Mucosa of descending colon (tissue), 3 donors: ENCODE measurements at regions not wholly inside any gene's neighbourhood (a gene's known extent, or its start where the extent isn't known, plus 50 kb on each side); places are given as distances from the start of the nearest gene placed in this dataset.

Source experiments
- ATAC-seq: fragments of 200-7000 bp; cut with Tn5 transposase; one replicate; pipeline ENCODE4 v1.9.1; 2020; ENCODE audit warnings: mild to moderate bottlenecking, moderate library complexity
- DNase-seq, 3 donors: peaks; one replicate each; pipeline ENCODE4 v3.0.0-alpha.2; 2020
- H3K36me3 ChIP-seq: fragments of 200-600 bp; one replicate; pipeline ENCODE4 v1.8.0; 2021; ENCODE audit warnings: low read depth, mild to moderate bottlenecking
- H3K4me1 ChIP-seq: fragments of 200-600 bp; one replicate; pipeline ENCODE4 v1.8.0; 2021; ENCODE audit warnings: low read depth, mild to moderate bottlenecking
- H3K4me3 ChIP-seq: fragments of 200-600 bp; one replicate; pipeline ENCODE4 v1.8.0; 2021; ENCODE audit warnings: mild to moderate bottlenecking
- H3K9me3 ChIP-seq: fragments of 200-600 bp; one replicate; pipeline ENCODE4 v1.8.0; 2021; ENCODE audit warnings: mild to moderate bottlenecking
- intact Hi-C, 2 donors: fragments of 100-400 bp; cut with DNase I in 1 of 2; cut with micrococcal nuclease in 1 of 2; formaldehyde crosslinking; loops; one replicate each; pipeline versions ENCODE4 v1.11.0 to v1.11.1; 2022; cut with DNase I, micrococcal nuclease
- TF ChIP-seq, protein P1 (sequence below): fragments of 200-600 bp; IDR thresholded peaks from one replicate; pipeline ENCODE4 v1.8.0; 2022; ENCODE audit warnings: antibody characterized with exemption, mild to moderate bottlenecking
- donor health status: DM: no; HTN: no; CAD: no; lungs with moderate emphysema.
- donor health status: DM: no; HTN: no; CAD: no.
- donor health status: DM: no; HTN: yes; CAD: no.

DNA sequence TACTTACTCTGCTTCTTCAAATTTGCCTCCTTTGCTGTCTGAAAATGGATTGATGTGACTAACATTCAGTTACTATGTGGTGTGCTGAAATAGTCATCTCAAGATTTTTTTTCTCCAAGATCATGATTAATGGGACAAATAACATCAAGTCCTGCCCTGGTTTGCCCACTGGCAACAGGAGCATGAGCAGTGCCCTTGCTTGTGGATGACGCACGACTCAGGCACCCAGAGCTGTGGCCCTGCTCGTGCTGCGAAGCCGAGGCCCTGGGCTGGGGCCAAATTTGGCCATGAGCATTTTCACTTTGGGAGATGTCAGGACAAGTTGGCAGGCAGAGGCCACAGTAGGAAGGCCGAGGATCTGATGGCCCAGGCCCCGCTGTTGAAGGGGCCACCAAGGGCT is 239.8 kb upstream of the IGFBP3 start:
- Histone ChIP-seq H3K4me1 (no peaks in the 10 kb centered on the region), H3K9me3 (no peaks in the 10 kb centered on the region), H3K4me3 (no peak overlapping the region), H3K36me3 (no peaks in the 10 kb centered on the region)
- TF ChIP-seq, protein P1, sequence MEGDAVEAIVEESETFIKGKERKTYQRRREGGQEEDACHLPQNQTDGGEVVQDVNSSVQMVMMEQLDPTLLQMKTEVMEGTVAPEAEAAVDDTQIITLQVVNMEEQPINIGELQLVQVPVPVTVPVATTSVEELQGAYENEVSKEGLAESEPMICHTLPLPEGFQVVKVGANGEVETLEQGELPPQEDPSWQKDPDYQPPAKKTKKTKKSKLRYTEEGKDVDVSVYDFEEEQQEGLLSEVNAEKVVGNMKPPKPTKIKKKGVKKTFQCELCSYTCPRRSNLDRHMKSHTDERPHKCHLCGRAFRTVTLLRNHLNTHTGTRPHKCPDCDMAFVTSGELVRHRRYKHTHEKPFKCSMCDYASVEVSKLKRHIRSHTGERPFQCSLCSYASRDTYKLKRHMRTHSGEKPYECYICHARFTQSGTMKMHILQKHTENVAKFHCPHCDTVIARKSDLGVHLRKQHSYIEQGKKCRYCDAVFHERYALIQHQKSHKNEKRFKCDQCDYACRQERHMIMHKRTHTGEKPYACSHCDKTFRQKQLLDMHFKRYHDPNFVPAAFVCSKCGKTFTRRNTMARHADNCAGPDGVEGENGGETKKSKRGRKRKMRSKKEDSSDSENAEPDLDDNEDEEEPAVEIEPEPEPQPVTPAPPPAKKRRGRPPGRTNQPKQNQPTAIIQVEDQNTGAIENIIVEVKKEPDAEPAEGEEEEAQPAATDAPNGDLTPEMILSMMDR: no peak
- intact Hi-C loops: no loop called here
- no peak for DNase-seq
- no peak for ATAC-seq

DNA sequence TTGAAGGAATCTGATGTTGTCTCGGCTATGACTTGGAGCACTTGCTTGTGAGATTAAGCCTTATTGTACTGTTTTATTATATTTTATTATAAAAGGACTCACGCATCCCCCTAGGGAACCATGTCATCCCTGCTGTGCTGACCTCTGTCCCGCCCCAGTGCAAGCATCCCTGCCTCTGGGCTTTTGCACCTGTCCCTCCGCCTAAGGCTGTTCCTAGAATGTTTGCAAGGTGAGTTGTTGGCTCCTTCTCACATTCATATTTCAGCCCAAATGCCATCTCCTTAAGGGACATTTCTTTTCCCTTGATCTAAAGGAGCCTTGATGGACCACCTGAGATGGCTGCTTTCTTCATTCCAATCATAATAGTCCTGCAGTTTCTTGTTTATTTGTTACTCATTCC is 236.9 kb upstream of the IGFBP3 start:
- TF ChIP-seq, protein P1: no peak
- intact Hi-C loops: no loop called here
- H3K4me3 ChIP-seq: no peak overlapping the region
- H3K36me3 ChIP-seq: no peaks in the 10 kb centered on the region
- DNase-seq (no peak), ATAC-seq (no peak)
- H3K4me1 ChIP-seq: peaks cover 3% of the 10 kb centered on the region
- H3K9me3 ChIP-seq: no peaks in the 10 kb centered on the region

DNA sequence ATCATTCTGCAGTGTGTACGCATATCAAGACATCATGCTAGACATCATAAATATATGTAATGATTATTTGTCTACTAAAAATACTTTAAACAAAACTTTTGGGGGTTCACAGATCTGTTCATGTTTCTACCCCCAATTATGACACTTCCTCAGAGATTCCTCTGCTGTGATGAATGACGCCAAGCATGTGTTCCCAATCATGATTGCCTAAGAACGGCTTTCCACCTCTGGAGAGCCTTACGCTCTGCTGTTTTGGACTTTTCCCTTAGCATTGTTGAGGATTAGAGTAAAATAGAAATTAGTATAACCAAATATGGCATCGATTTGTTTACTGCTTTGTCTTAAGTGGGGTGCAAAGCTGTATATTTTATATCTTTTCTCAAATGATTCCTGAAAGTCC is 236.3 kb upstream of the IGFBP3 start:
- Histone ChIP-seq H3K9me3 (no peaks in the 10 kb centered on the region), H3K4me3 (no peak overlapping the region), H3K36me3 (no peaks in the 10 kb centered on the region), H3K4me1 (peaks cover 3% of the 10 kb centered on the region)
- TF ChIP-seq, protein P1: no peak
- ATAC-seq: no peak
- intact Hi-C loops: no loop called here
- no peak for DNase-seq

DNA sequence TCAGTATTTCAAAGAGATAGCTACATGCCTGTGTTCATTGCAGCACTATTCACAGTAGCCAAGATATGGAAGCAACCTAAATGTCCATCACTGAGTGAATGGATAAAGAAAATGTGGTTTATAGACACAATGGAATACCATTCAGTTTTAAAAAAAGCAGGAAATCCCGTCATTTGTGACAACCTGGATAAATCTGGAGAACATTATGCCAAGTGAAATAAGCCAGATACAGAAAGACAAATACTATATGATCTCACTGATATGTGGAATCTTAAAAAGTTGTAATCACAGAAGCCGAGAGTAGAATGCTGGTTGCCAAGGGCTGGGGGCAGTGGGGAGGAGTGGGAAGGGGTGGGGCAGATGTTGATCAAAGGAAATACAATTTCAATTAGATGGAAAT is 235.8 kb upstream of the IGFBP3 start:
- ATAC-seq (no peak), DNase-seq (no peak)
- intact Hi-C loops: no loop called here
- H3K4me1 ChIP-seq: peaks cover 3% of the 10 kb centered on the region
- H3K9me3 ChIP-seq: no peaks in the 10 kb centered on the region
- no peak overlapping the region for H3K4me3 ChIP-seq
- TF ChIP-seq, protein P1: no peak
- H3K36me3 ChIP-seq: no peaks in the 10 kb centered on the region

DNA sequence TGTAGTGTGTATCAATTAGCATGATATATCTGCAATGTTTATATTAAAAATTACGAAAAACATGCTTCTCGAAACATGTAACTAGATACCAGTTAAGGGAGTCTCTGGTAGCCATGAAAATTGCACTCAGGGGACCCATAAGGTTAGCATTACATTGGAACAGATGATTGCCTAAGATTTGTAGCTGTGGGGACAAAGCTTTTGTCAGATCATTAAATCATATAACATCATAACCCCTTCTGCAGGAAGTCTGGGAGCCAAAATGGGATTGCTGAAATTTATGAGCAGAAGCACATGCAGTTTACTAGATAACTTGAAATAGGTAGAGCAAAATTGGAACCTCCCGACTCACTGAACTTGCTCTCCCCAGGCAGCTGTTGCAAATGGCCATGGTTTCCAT is 235.0 kb upstream of the IGFBP3 start:
- Histone ChIP-seq H3K4me3 (no peak overlapping the region), H3K9me3 (no peaks in the 10 kb centered on the region), H3K4me1 (peaks cover 3% of the 10 kb centered on the region), H3K36me3 (no peaks in the 10 kb centered on the region)
- intact Hi-C loops: no loop called here
- TF ChIP-seq, protein P1: no peak
- no peak for ATAC-seq
- no peak for DNase-seq

DNA sequence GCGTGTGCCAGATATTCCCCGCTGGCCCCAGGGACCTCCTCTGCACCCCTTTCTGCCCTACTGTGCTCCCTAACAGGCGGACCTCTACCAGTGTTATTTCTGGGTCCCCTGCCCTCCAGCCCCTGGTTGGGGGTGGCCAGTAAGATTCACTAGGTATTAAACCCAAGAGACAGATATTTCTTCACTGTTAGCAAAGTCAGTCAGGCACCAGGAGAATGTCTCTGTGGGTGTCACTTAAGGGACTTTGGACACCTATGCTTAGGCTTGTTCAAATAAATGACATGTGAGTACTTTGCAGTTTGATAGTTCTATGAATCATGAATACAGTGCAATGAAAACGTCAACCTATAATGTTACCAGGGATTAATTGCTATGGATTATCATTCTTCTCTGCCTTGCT is 234.3 kb upstream of the IGFBP3 start:
- intact Hi-C loops: no loop called here
- peak; percentile 53 for ATAC-seq
- DNase-seq: no peak
- TF ChIP-seq, protein P1: no peak
- Histone ChIP-seq H3K4me1 (peaks cover 3% of the 10 kb centered on the region), H3K4me3 (no peak overlapping the region), H3K36me3 (no peaks in the 10 kb centered on the region), H3K9me3 (no peaks in the 10 kb centered on the region)
